ENCODE measurements at regions not wholly inside any gene's neighbourhood (a gene's known extent, or its start where the extent isn't known, plus 50 kb on each side); places are given as distances from the start of the nearest gene placed in this dataset.
A peak's percentile ranks its signal among the peaks of the same experiment; 100 is the strongest.

- intact Hi-C loops (cut with DNase I): loop anchor here in 3 of 4 donors (10.0 kb wide), 2 partner anchors 90 to 110 kb away; partner anchors contain the start of gene CEBPB (in 2 of the 3)
- 55% methylated on average over 14 of the region's 14 CpGs for WGBS
- H3K4me1 ChIP-seq (ENCODE audit: control insufficient read depth, insufficient read depth, low read length): peaks cover 20% of the 10 kb centered on the region
These were observed 114.4 kb downstream of the CEBPB start for GRCh38 chr20:50304923-50305635.

GRCh38 chr20:50305636-50306477 lies 115.2 kb downstream of the CEBPB start:
- Histone ChIP-seq H3K9me3 (ENCODE audit: control insufficient read depth, low read length) (no peaks in the 10 kb centered on the region), H3K27me3 (ENCODE audit: control insufficient read depth, insufficient read depth) (no peaks in the 10 kb centered on the region), H3K27ac (ENCODE audit: low read length) (peak overlapping the region; percentile 74), H3K4me3 (ENCODE audit: low read length) (no peak overlapping the region), H3K4me1 (ENCODE audit: control insufficient read depth, insufficient read depth, low read length) (peaks cover 20% of the 10 kb centered on the region)
- DNase-seq (peak in 2 of 3 donors; percentile 60 to 76), ATAC-seq (no peak)
- intact Hi-C loops (cut with DNase I): loop anchor here in 3 of 4 donors (10.0 kb wide), 2 partner anchors 89 to 111 kb away; partner anchors contain the start of gene CEBPB (in 2 of the 3)
- 56% methylated on average over 19 of the region's 19 CpGs for WGBS

More at GRCh38 chr20:50304923-50305635, 114.4 kb downstream of the CEBPB start:
- Histone ChIP-seq H3K27ac (ENCODE audit: low read length) (peak overlapping the region; percentile 97), H3K9me3 (ENCODE audit: control insufficient read depth, low read length) (no peaks in the 10 kb centered on the region), H3K27me3 (ENCODE audit: control insufficient read depth, insufficient read depth) (no peaks in the 10 kb centered on the region), H3K4me3 (ENCODE audit: low read length) (no peak overlapping the region)
- ATAC-seq (peak; percentile 82 to 83), DNase-seq (peak; percentile 94 to 97 (median 95))

GRCh38 chr20:50306478-50307423 lies 116.1 kb downstream of the CEBPB start:
- peaks cover 20% of the 10 kb centered on the region for H3K4me1 ChIP-seq (ENCODE audit: control insufficient read depth, insufficient read depth, low read length)
- no peaks in the 10 kb centered on the region for H3K9me3 ChIP-seq (ENCODE audit: control insufficient read depth, low read length)
- intact Hi-C loops (cut with DNase I): loop anchor here in 3 of 4 donors (10.0 kb wide), 2 partner anchors 88 to 112 kb away; partner anchors contain the start of gene CEBPB (in 2 of the 3)
- no peaks in the 10 kb centered on the region for H3K27me3 ChIP-seq (ENCODE audit: control insufficient read depth, insufficient read depth)
- DNase-seq (no peak), ATAC-seq (no peak)
- WGBS: 82% methylated on average over 13 of the region's 13 CpGs
- H3K4me3 ChIP-seq (ENCODE audit: low read length): no peak overlapping the region
- peak overlapping the region; percentile 74 for H3K27ac ChIP-seq (ENCODE audit: low read length)

- DNase-seq (no peak), ATAC-seq (no peak)
- Histone ChIP-seq H3K4me1 (ENCODE audit: control insufficient read depth, insufficient read depth, low read length) (peaks cover 24% of the 10 kb centered on the region), H3K4me3 (ENCODE audit: low read length) (no peak overlapping the region), H3K27ac (ENCODE audit: low read length) (peak overlapping the region; percentile 77), H3K27me3 (ENCODE audit: control insufficient read depth, insufficient read depth) (no peaks in the 10 kb centered on the region), H3K9me3 (ENCODE audit: control insufficient read depth, low read length) (no peaks in the 10 kb centered on the region)
- intact Hi-C loops (cut with DNase I): loop anchor here in 3 of 4 donors (10.0 kb wide), 2 partner anchors 87 to 113 kb away; partner anchors contain the start of gene CEBPB (in 2 of the 3)
- WGBS: 39% methylated on average over 3 of the region's 3 CpGs
These were observed 117.5 kb downstream of the CEBPB start for GRCh38 chr20:50308166-50308512.

GRCh38 chr20:50308513-50309279 lies 118.1 kb downstream of the CEBPB start:
- H3K4me3 ChIP-seq (ENCODE audit: low read length): no peak overlapping the region
- no peaks in the 10 kb centered on the region for H3K27me3 ChIP-seq (ENCODE audit: control insufficient read depth, insufficient read depth)
- 9% methylated on average over 20 of the region's 20 CpGs for WGBS
- no peaks in the 10 kb centered on the region for H3K9me3 ChIP-seq (ENCODE audit: control insufficient read depth, low read length)
- intact Hi-C loops (cut with DNase I): loop anchor here in 3 of 4 donors (10.0 kb wide), 2 partner anchors 86 to 114 kb away; partner anchors contain the start of gene CEBPB (in 2 of the 3)
- peak; percentile 76 to 85 for ATAC-seq
- peaks cover 22% of the 10 kb centered on the region for H3K4me1 ChIP-seq (ENCODE audit: control insufficient read depth, insufficient read depth, low read length)
- peak overlapping the region; percentile 77 for H3K27ac ChIP-seq (ENCODE audit: low read length)
- DNase-seq: peak; percentile 94 to 97 (median 96)

- Histone ChIP-seq H3K4me1 (ENCODE audit: control insufficient read depth, insufficient read depth, low read length) (peaks cover 16% of the 10 kb centered on the region), H3K27ac (ENCODE audit: low read length) (peak overlapping the region; percentile 13), H3K4me3 (ENCODE audit: low read length) (no peak overlapping the region), H3K27me3 (ENCODE audit: control insufficient read depth, insufficient read depth) (no peaks in the 10 kb centered on the region), H3K9me3 (ENCODE audit: control insufficient read depth, low read length) (no peaks in the 10 kb centered on the region)
- 40% methylated on average over 11 of the region's 11 CpGs for WGBS
- ATAC-seq: no peak
- no peak for DNase-seq
- intact Hi-C loops (cut with DNase I): loop anchor here in 3 of 4 donors (10.0 kb wide), 2 partner anchors 85 to 115 kb away; partner anchors contain the start of gene CEBPB (in 2 of the 3)
These were observed 118.7 kb downstream of the CEBPB start for GRCh38 chr20:50309280-50309763.

GRCh38 chr20:50309764-50310672 lies 119.4 kb downstream of the CEBPB start:
- Histone ChIP-seq H3K4me1 (ENCODE audit: control insufficient read depth, insufficient read depth, low read length) (peaks cover 13% of the 10 kb centered on the region), H3K27ac (ENCODE audit: low read length) (peak overlapping the region; percentile 13), H3K9me3 (ENCODE audit: control insufficient read depth, low read length) (no peaks in the 10 kb centered on the region), H3K27me3 (ENCODE audit: control insufficient read depth, insufficient read depth) (no peaks in the 10 kb centered on the region), H3K4me3 (ENCODE audit: low read length) (no peak overlapping the region)
- intact Hi-C loops (cut with DNase I): loop anchor here in 3 of 4 donors (10.0 kb wide), 2 partner anchors 85 to 115 kb away; partner anchors contain the start of gene CEBPB (in 2 of the 3)
- 87% methylated on average over 20 of the region's 20 CpGs for WGBS
- DNase-seq (peak in 1 of 3 donors; percentile 56), ATAC-seq (no peak)

GRCh38 chr20:50310673-50311051 lies 120.0 kb downstream of the CEBPB start:
- WGBS: 67% methylated on average over 10 of the region's 10 CpGs
- Histone ChIP-seq H3K9me3 (ENCODE audit: control insufficient read depth, low read length) (no peaks in the 10 kb centered on the region), H3K27me3 (ENCODE audit: control insufficient read depth, insufficient read depth) (no peaks in the 10 kb centered on the region), H3K27ac (ENCODE audit: low read length) (no peak overlapping the region), H3K4me3 (ENCODE audit: low read length) (no peak overlapping the region), H3K4me1 (ENCODE audit: control insufficient read depth, insufficient read depth, low read length) (peaks cover 13% of the 10 kb centered on the region)
- peak in 1 of 3 donors; percentile 58 for DNase-seq
- ATAC-seq: no peak
- intact Hi-C loops (cut with DNase I): no loop called here
